ENCODE measurements at regions not wholly inside any gene's neighbourhood (a gene's known extent, or its start where the extent isn't known, plus 50 kb on each side); places are given as distances from the start of the nearest gene placed in this dataset.
A peak's percentile ranks its signal among the peaks of the same experiment; 100 is the strongest.
"Not testable (repeated sequence)": the region's sequence is repeated elsewhere in the genome, so short reads cannot be mapped to it uniquely, and the experiment has no call there.

GRCh38 chr14:24708684-24709083 lies 74.7 kb upstream of the GZMB start:
- CTCF ChIA-PET, result interaction anchor here (0.8 to 2.8 kb wide), 10 partner anchors 15 to 427 kb away, joined by 3 to 10 read pairs (median 6); no protein-coding TSS in a partner anchor

GRCh38 chr14:24706351-24706750 lies 72.4 kb upstream of the GZMB start:
- CTCF ChIA-PET, result interaction anchor here (0.7 to 1.0 kb wide), 2 partner anchors 9 to 25 kb away, joined by 3 read pairs; no protein-coding TSS in a partner anchor
- no peak for DNase-seq
- intact Hi-C loops (cut with micrococcal nuclease), result no loop called here
- Mint-ChIP-seq H3K36me3 (ENCODE audit: low read depth) (no peaks in the 10 kb centered on the region), H3K4me3 (no peak overlapping the region), H3K4me1 (ENCODE audit: low read depth) (no peaks in the 10 kb centered on the region), H3K27me3 (ENCODE audit: low read depth) (no peaks in the 10 kb centered on the region), H3K27ac (no peak overlapping the region), H3K9me3 (no peaks in the 10 kb centered on the region)

More at GRCh38 chr14:24708684-24709083, 74.7 kb upstream of the GZMB start:
- Mint-ChIP-seq H3K27ac (no peak overlapping the region), H3K9me3 (no peaks in the 10 kb centered on the region), H3K4me3 (no peak overlapping the region), H3K36me3 (ENCODE audit: low read depth) (no peaks in the 10 kb centered on the region), H3K4me1 (ENCODE audit: low read depth) (no peaks in the 10 kb centered on the region), H3K27me3 (ENCODE audit: low read depth) (no peaks in the 10 kb centered on the region)
- DNase-seq, result no peak
- intact Hi-C loops (cut with micrococcal nuclease), result no loop called here

GRCh38 chr14:24705840-24706239 lies 71.8 kb upstream of the GZMB start:
- CTCF ChIA-PET, result interaction anchor here (0.6 to 1.0 kb wide), 3 partner anchors 10 to 430 kb away, joined by 3 read pairs; no protein-coding TSS in a partner anchor
- Mint-ChIP-seq H3K27me3 (ENCODE audit: low read depth) (no peaks in the 10 kb centered on the region), H3K9me3 (no peaks in the 10 kb centered on the region), H3K4me1 (ENCODE audit: low read depth) (no peaks in the 10 kb centered on the region), H3K27ac (no peak overlapping the region), H3K36me3 (ENCODE audit: low read depth) (no peaks in the 10 kb centered on the region), H3K4me3 (no peak overlapping the region)
- no peak for DNase-seq
- intact Hi-C loops (cut with micrococcal nuclease), result no loop called here

- H3K4me3 Mint-ChIP-seq, result no peak overlapping the region
- DNase-seq, result no peak
- intact Hi-C loops (cut with micrococcal nuclease), result no loop called here
- CTCF ChIA-PET, result interaction anchor here (3.0 kb wide), 1 partner anchor 10 kb away, joined by 26 read pairs; no protein-coding TSS in a partner anchor
- no peaks in the 10 kb centered on the region for H3K27me3 Mint-ChIP-seq (ENCODE audit: low read depth)
- no peaks in the 10 kb centered on the region for H3K36me3 Mint-ChIP-seq (ENCODE audit: low read depth)
- H3K27ac Mint-ChIP-seq, result no peak overlapping the region
- H3K4me1 Mint-ChIP-seq (ENCODE audit: low read depth), result peaks cover 2% of the 10 kb centered on the region
- H3K9me3 Mint-ChIP-seq, result no peaks in the 10 kb centered on the region
Observed at GRCh38 chr14:24701062-24701461, 67.1 kb upstream of the GZMB start.

- CTCF ChIA-PET, result interaction anchor here (1.1 to 3.0 kb wide), 2 partner anchors 10 to 19 kb away, joined by 3 to 26 read pairs; no protein-coding TSS in a partner anchor
- Mint-ChIP-seq H3K27ac (no peak overlapping the region), H3K4me1 (ENCODE audit: low read depth) (peaks cover 2% of the 10 kb centered on the region), H3K27me3 (ENCODE audit: low read depth) (no peaks in the 10 kb centered on the region), H3K4me3 (no peak overlapping the region), H3K36me3 (ENCODE audit: low read depth) (no peaks in the 10 kb centered on the region), H3K9me3 (no peaks in the 10 kb centered on the region)
- intact Hi-C loops (cut with micrococcal nuclease), result no loop called here
- DNase-seq, result no peak
Observed at GRCh38 chr14:24700511-24700910, 66.5 kb upstream of the GZMB start.

GRCh38 chr14:24699052-24699451 lies 65.1 kb upstream of the GZMB start:
- Mint-ChIP-seq H3K4me3 (no peak overlapping the region), H3K27ac (no peak overlapping the region), H3K4me1 (ENCODE audit: low read depth) (peaks cover 2% of the 10 kb centered on the region), H3K27me3 (ENCODE audit: low read depth) (no peaks in the 10 kb centered on the region), H3K9me3 (no peaks in the 10 kb centered on the region), H3K36me3 (ENCODE audit: low read depth) (no peaks in the 10 kb centered on the region)
- intact Hi-C loops (cut with micrococcal nuclease), result no loop called here
- CTCF ChIA-PET, result interaction anchor here (1.2 to 3.0 kb wide), 2 partner anchors 12 to 20 kb away, joined by 5 to 26 read pairs; no protein-coding TSS in a partner anchor
- no peak for DNase-seq

- H3K27me3 Mint-ChIP-seq (ENCODE audit: low read depth); H3K4me3 Mint-ChIP-seq; CTCF ChIA-PET; DNase-seq; H3K9me3 Mint-ChIP-seq; intact Hi-C loops (cut with micrococcal nuclease); H3K36me3 Mint-ChIP-seq (ENCODE audit: low read depth); H3K27ac Mint-ChIP-seq: not testable (repeated sequence)
- peaks cover 15% of the 10 kb centered on the region for H3K4me1 Mint-ChIP-seq (ENCODE audit: low read depth)
Observed at GRCh38 chr14:24696280-24696920, 62.4 kb upstream of the GZMB start.

- no peaks in the 10 kb centered on the region for H3K27me3 Mint-ChIP-seq (ENCODE audit: low read depth)
- H3K4me3 Mint-ChIP-seq, result no peak overlapping the region
- H3K36me3 Mint-ChIP-seq (ENCODE audit: low read depth), result no peaks in the 10 kb centered on the region
- intact Hi-C loops (cut with micrococcal nuclease), result no loop called here
- peaks cover 15% of the 10 kb centered on the region for H3K4me1 Mint-ChIP-seq (ENCODE audit: low read depth)
- no peak for DNase-seq
- CTCF ChIA-PET, result interaction anchor here (1.3 kb wide), 1 partner anchor 15 kb away, joined by 8 read pairs; no protein-coding TSS in a partner anchor
- H3K27ac Mint-ChIP-seq, result no peak overlapping the region
- no peaks in the 10 kb centered on the region for H3K9me3 Mint-ChIP-seq
Observed at GRCh38 chr14:24695265-24696241, 61.6 kb upstream of the GZMB start.

- Mint-ChIP-seq H3K27ac (no peak overlapping the region), H3K27me3 (ENCODE audit: low read depth) (peaks cover 1% of the 10 kb centered on the region), H3K9me3 (no peaks in the 10 kb centered on the region), H3K4me3 (no peak overlapping the region), H3K4me1 (ENCODE audit: low read depth) (peaks cover 15% of the 10 kb centered on the region), H3K36me3 (ENCODE audit: low read depth) (no peaks in the 10 kb centered on the region)
- no peak for DNase-seq
- CTCF ChIA-PET, result interaction anchor here (1.3 kb wide), 1 partner anchor 16 kb away, joined by 8 read pairs; no protein-coding TSS in a partner anchor
- intact Hi-C loops (cut with micrococcal nuclease), result no loop called here
Observed at GRCh38 chr14:24694680-24695079, 60.7 kb upstream of the GZMB start.

GRCh38 chr14:24693983-24694382 lies 60.0 kb upstream of the GZMB start:
- CTCF ChIA-PET, result interaction anchor here (1.7 to 1.9 kb wide), 2 partner anchors 15 to 16 kb away, joined by 5 to 7 read pairs; no protein-coding TSS in a partner anchor
- peaks cover 1% of the 10 kb centered on the region for H3K27me3 Mint-ChIP-seq (ENCODE audit: low read depth)
- no peaks in the 10 kb centered on the region for H3K36me3 Mint-ChIP-seq (ENCODE audit: low read depth)
- H3K4me3 Mint-ChIP-seq, result no peak overlapping the region
- no peak overlapping the region for H3K27ac Mint-ChIP-seq
- intact Hi-C loops (cut with micrococcal nuclease), result loop anchor here (1.0 kb wide), 2 partner anchors 15 to 21 kb away; no protein-coding TSS in a partner anchor
- no peaks in the 10 kb centered on the region for H3K9me3 Mint-ChIP-seq
- H3K4me1 Mint-ChIP-seq (ENCODE audit: low read depth), result peaks cover 13% of the 10 kb centered on the region
- DNase-seq, result no peak

GRCh38 chr14:24693353-24693737 lies 59.4 kb upstream of the GZMB start:
- intact Hi-C loops (cut with micrococcal nuclease), result loop anchor here (1.0 kb wide), 2 partner anchors 14 to 20 kb away; no protein-coding TSS in a partner anchor
- peak overlapping the region; percentile 73 for H3K27ac Mint-ChIP-seq
- peaks cover 3% of the 10 kb centered on the region for H3K27me3 Mint-ChIP-seq (ENCODE audit: low read depth)
- no peaks in the 10 kb centered on the region for H3K36me3 Mint-ChIP-seq (ENCODE audit: low read depth)
- CTCF ChIA-PET, result interaction anchor here (0.6 to 1.9 kb wide), 5 partner anchors 14 to 212 kb away, joined by 3 to 7 read pairs (median 5); no protein-coding TSS in a partner anchor
- peaks cover 13% of the 10 kb centered on the region for H3K4me1 Mint-ChIP-seq (ENCODE audit: low read depth)
- H3K4me3 Mint-ChIP-seq, result no peak overlapping the region
- DNase-seq, result no peak
- H3K9me3 Mint-ChIP-seq, result no peaks in the 10 kb centered on the region
